Endodermal cell (in vitro differentiated cells): ENCODE measurements at regions not wholly inside any gene's neighbourhood (a gene's known extent, or its start where the extent isn't known, plus 50 kb on each side); places are given as distances from the start of the nearest gene placed in this dataset.

Experiments used
- DNase-seq: peaks from one replicate; pipeline ENCODE4 v3.0.0-alpha.2; 2017
- H3K27ac ChIP-seq: 2 replicates; pipeline ENCODE4 v1.5.1; 2013; ENCODE audit warnings: mild to moderate bottlenecking, low read depth, low read length, moderate library complexity
- H3K27me3 ChIP-seq: 2 replicates; pipeline ENCODE4 v1.6.1; 2013; ENCODE audit warnings: mild to moderate bottlenecking, low read length, moderate library complexity; ENCODE audit not compliant: insufficient read depth, control insufficient read depth, poor library complexity, severe bottlenecking
- H3K36me3 ChIP-seq: 2 replicates; pipeline ENCODE4 v1.7.0; 2013; ENCODE audit warnings: mild to moderate bottlenecking, low read length, moderate library complexity; ENCODE audit not compliant: control insufficient read depth, insufficient read depth
- H3K4me1 ChIP-seq: one replicate; pipeline ENCODE4 v1.7.0; 2013; ENCODE audit warnings: low read length; ENCODE audit not compliant: control insufficient read depth, insufficient read depth
- H3K4me3 ChIP-seq: 2 replicates; pipeline ENCODE4 v1.5.1; 2013; ENCODE audit warnings: mild to moderate bottlenecking, low read length, moderate library complexity
- H3K9ac ChIP-seq: 2 replicates; pipeline ENCODE4 v1.6.1; 2013; ENCODE audit warnings: mild to moderate bottlenecking, low read length, moderate library complexity; ENCODE audit not compliant: poor library complexity, severe bottlenecking; ENCODE audit errors: extremely low read depth
- H3K9me3 ChIP-seq: 2 replicates; pipeline ENCODE4 v1.6.1; 2013; ENCODE audit warnings: mild to moderate bottlenecking, low read length, moderate library complexity; ENCODE audit not compliant: control insufficient read depth
- H3K27ac Mint-ChIP-seq: 2 replicates; pipeline ENCODE4 v1.8.0; 2020; ENCODE audit warnings: mixed read lengths
- H3K27me3 Mint-ChIP-seq: 2 replicates; pipeline ENCODE4 v1.8.0; 2021; ENCODE audit warnings: mild to moderate bottlenecking, mixed read lengths; ENCODE audit not compliant: insufficient read depth
- H3K36me3 Mint-ChIP-seq: 2 replicates; pipeline ENCODE4 v1.8.0; 2020; ENCODE audit warnings: low read depth, mixed read lengths
- H3K4me1 Mint-ChIP-seq: 2 replicates; pipeline ENCODE4 v1.8.0; 2020; ENCODE audit warnings: mixed read lengths
- H3K4me3 Mint-ChIP-seq: 2 replicates; pipeline ENCODE4 v1.8.0; 2020; ENCODE audit warnings: mild to moderate bottlenecking, moderate library complexity, mixed read lengths
- H3K9me3 Mint-ChIP-seq: 2 replicates; pipeline ENCODE4 v1.8.0; 2020; ENCODE audit warnings: mild to moderate bottlenecking, mixed read lengths
- CTCF ChIP-seq: fragments of 200-600 bp; sonication (generic); conservative IDR thresholded peaks from 2 replicates; pipeline ENCODE4 v1.5.0; 2021; ENCODE audit warnings: antibody characterized with exemption, mild to moderate bottlenecking
- WGBS, 2 experiments: methylation state at CpG; one replicate each; pipeline versions ENCODE4 v1.1.5 to v1.1.7; 2013; ENCODE audit warnings: missing lambda C conversion rate in 2 of 2, mixed read lengths in 1 of 2; ENCODE audit not compliant: insufficient coverage in 1 of 2, insufficient read length in 1 of 2; 5-methylcytosine and 5-hydroxymethylcytosine counted together

- Histone ChIP-seq H3K9me3 (no peaks in the 10 kb centered on the region), H3K4me1 (no peaks in the 10 kb centered on the region), H3K36me3 (no peaks in the 10 kb centered on the region), H3K9ac (no peak overlapping the region), H3K27ac (no peak overlapping the region), H3K4me3 (no peak overlapping the region), H3K27me3 (no peaks in the 10 kb centered on the region)
- TF ChIP-seq CTCF, result no peak
- no peak for DNase-seq
- no peaks in the 10 kb centered on the region for H3K36me3 Mint-ChIP-seq
- no peak overlapping the region for H3K4me3 Mint-ChIP-seq
- H3K4me1 Mint-ChIP-seq, result no peaks in the 10 kb centered on the region
- H3K9me3 Mint-ChIP-seq, result peaks cover 8% of the 10 kb centered on the region
- no peak overlapping the region for H3K27ac Mint-ChIP-seq
- no peaks in the 10 kb centered on the region for H3K27me3 Mint-ChIP-seq
These were observed 1777.5 kb upstream of the PCDH7 start for GRCh38 chr4:28942631-28943030.

- H3K4me1 ChIP-seq, result no peaks in the 10 kb centered on the region
- TF ChIP-seq CTCF, result no peak
- no peaks in the 10 kb centered on the region for H3K4me1 Mint-ChIP-seq
- no peak for DNase-seq
- H3K9me3 ChIP-seq, result no peaks in the 10 kb centered on the region
- no peaks in the 10 kb centered on the region for H3K36me3 Mint-ChIP-seq
- H3K36me3 ChIP-seq, result no peaks in the 10 kb centered on the region
- 75 to 86% methylated on average over 1 of the region's 1 CpG for WGBS, 2 experiments
- H3K4me3 ChIP-seq, result no peak overlapping the region
- no peak overlapping the region for H3K9ac ChIP-seq
- no peak overlapping the region for H3K27ac ChIP-seq
- H3K27ac Mint-ChIP-seq, result no peak overlapping the region
- H3K27me3 ChIP-seq, result no peaks in the 10 kb centered on the region
- no peak overlapping the region for H3K4me3 Mint-ChIP-seq
- H3K27me3 Mint-ChIP-seq, result no peaks in the 10 kb centered on the region
- H3K9me3 Mint-ChIP-seq, result peaks cover 8% of the 10 kb centered on the region
These were observed 1772.8 kb upstream of the PCDH7 start for GRCh38 chr4:28947374-28947773.

GRCh38 chr4:28948501-28948900 is 1771.7 kb upstream of the PCDH7 start:
- no peak overlapping the region for H3K27ac ChIP-seq
- no peaks in the 10 kb centered on the region for H3K27me3 ChIP-seq
- Mint-ChIP-seq H3K9me3 (peaks cover 8% of the 10 kb centered on the region), H3K4me1 (no peaks in the 10 kb centered on the region), H3K27ac (no peak overlapping the region), H3K27me3 (no peaks in the 10 kb centered on the region), H3K4me3 (no peak overlapping the region), H3K36me3 (no peaks in the 10 kb centered on the region)
- H3K4me3 ChIP-seq, result no peak overlapping the region
- H3K4me1 ChIP-seq, result no peaks in the 10 kb centered on the region
- no peak overlapping the region for H3K9ac ChIP-seq
- no peak for DNase-seq
- no peaks in the 10 kb centered on the region for H3K9me3 ChIP-seq
- no peak for TF ChIP-seq CTCF
- 80% methylated on average over 1 of the region's 2 CpGs; no CpG with 5 or more reads in 1 of the 2 experiments for WGBS, 2 experiments
- H3K36me3 ChIP-seq, result no peaks in the 10 kb centered on the region
